K562 (cell line): ENCODE measurements at regions not wholly inside any gene's neighbourhood (a gene's known extent, or its start where the extent isn't known, plus 50 kb on each side); places are given as distances from the start of the nearest gene placed in this dataset.

ENCODE experiments used
- ATAC-seq: fragments of 200-7000 bp; cut with Tn5 transposase; 3 replicates; pipeline ENCODE4 v1.9.1; 2020; ENCODE audit warnings: moderate library complexity
- BruUV-seq: library from RNA; stranded (reverse); fragments of 400-500 nt; replicated peaks from 2 replicates; lab custom pipeline; 2021; lab: Mats Ljungman, UMichigan
- CTCF ChIA-PET: fragments of 300-600 bp; formaldehyde crosslinking; extraction: SDS; loops from one replicate; lab custom pipeline; 2021; ENCODE audit warnings: low intra/inter-chr PET ratio; lab: Yijun Ruan, JAX
- POLR2A ChIA-PET: fragments of 300-600, 350-650 bp; sonication (Branson Sonifier 250); formaldehyde crosslinking; extraction: SDS; loops from one replicate; lab custom pipeline; 2021; ENCODE audit warnings: antibody characterized with exemption, inconsistent platforms; lab: Yijun Ruan, JAX
- DNase-seq, 4 experiments: peaks; one replicate each; pipeline versions ENCODE4 v3.0.0 to v3.0.0-alpha.2; 2011 to 2018; ENCODE audit warnings: low spot score in 3 of 4, mixed read lengths in 3 of 4; ENCODE audit errors: extremely low read depth in 1 of 4
- FAIRE-seq: peaks from 2 replicates; lab custom pipeline; 2011; peaks lifted over from hg19 to GRCh38; lab: Jason Lieb, UNC
- H2AFZ ChIP-seq: 2 replicates; pipeline ENCODE4 v1.6.0; 2011; ENCODE audit warnings: low read depth, low read length, control low read depth, inconsistent platforms
- H3K27ac ChIP-seq: fragments of 200-600 bp; 3 replicates; pipeline ENCODE4 v1.8.0; 2011; ENCODE audit warnings: low read depth, mild to moderate bottlenecking, control low read depth, inconsistent platforms, low read length, moderate library complexity, mixed read lengths; ENCODE audit errors: extremely low read depth
- H3K27me3 ChIP-seq, 2 experiments: fragments of 300-600 bp in 1 of 2; 2 replicates in 1 of 2; 3 replicates in 1 of 2; pipeline versions ENCODE4 v1.6.0 to v1.8.0; 2011; ENCODE audit warnings: inconsistent platforms in 2 of 2, low read length in 2 of 2, mild to moderate bottlenecking in 1 of 2, mixed read lengths in 1 of 2, moderate library complexity in 1 of 2; ENCODE audit not compliant: control insufficient read depth in 2 of 2, insufficient read depth in 2 of 2
- H3K36me3 ChIP-seq: fragments of 300-600 bp; 3 replicates; pipeline ENCODE4 v1.8.0; 2011; ENCODE audit warnings: mild to moderate bottlenecking, low read length, inconsistent platforms; ENCODE audit not compliant: control insufficient read depth, insufficient read depth
- H3K4me1 ChIP-seq, 2 experiments: fragments of 200-600 bp in 1 of 2; replicated peaks in 1 of 2; 2 replicates in 1 of 2; 3 replicates in 1 of 2; pipeline versions ENCODE4 v1.5.1 to v1.8.0; 2011; ENCODE audit warnings: inconsistent platforms in 2 of 2, low read length in 2 of 2, mild to moderate bottlenecking in 1 of 2, mixed read lengths in 1 of 2, moderate library complexity in 1 of 2; ENCODE audit not compliant: control insufficient read depth in 2 of 2, insufficient read depth in 2 of 2
- H3K4me2 ChIP-seq: 2 replicates; pipeline ENCODE4 v1.6.1; 2011; ENCODE audit warnings: low read length, control low read depth, inconsistent platforms, mixed read lengths; ENCODE audit not compliant: insufficient read depth
- H3K4me3 ChIP-seq: fragments of 200-600 bp; sonication (generic), shearing (Covaris generic); 2 replicates; pipeline ENCODE4 v1.5.1; 2016; ENCODE audit warnings: control low read depth, inconsistent platforms
- H3K79me2 ChIP-seq: fragments of 200-600 bp; 3 replicates; pipeline ENCODE4 v1.8.0; 2011; ENCODE audit warnings: low read length, inconsistent platforms; ENCODE audit not compliant: control insufficient read depth, insufficient read depth
- H3K9ac ChIP-seq, 2 experiments: 2 replicates each; pipeline versions ENCODE4 v1.6.0 to v1.6.1; 2011; ENCODE audit warnings: low read depth in 2 of 2, low read length in 2 of 2, control low read depth in 1 of 2, inconsistent platforms in 1 of 2, mild to moderate bottlenecking in 1 of 2, mixed read lengths in 1 of 2; ENCODE audit not compliant: insufficient read depth in 1 of 2
- H3K9me1 ChIP-seq: one replicate; pipeline ENCODE4 v1.6.0; 2011; ENCODE audit warnings: inconsistent platforms, mild to moderate bottlenecking, low read length, moderate library complexity; ENCODE audit not compliant: control insufficient read depth, insufficient read depth
- H3K9me3 ChIP-seq: replicated peaks from 2 replicates; pipeline ENCODE4 v1.5.1; 2011; ENCODE audit warnings: low read depth, low read length, inconsistent platforms; ENCODE audit not compliant: control insufficient read depth, insufficient read depth
- H4K20me1 ChIP-seq: replicated peaks from 2 replicates; pipeline ENCODE4 v1.6.1; 2011; ENCODE audit warnings: low read length, inconsistent platforms, mixed read lengths; ENCODE audit not compliant: control insufficient read depth, insufficient read depth
- ATF6 ChIP-seq: sonication (generic); formaldehyde crosslinking; IDR thresholded peaks from 2 replicates; pipeline ENCODE4 v1.4.0; 2020; ENCODE audit warnings: mild to moderate bottlenecking, missing genetic modification reagents
- BRCA1 ChIP-seq, 2 experiments: fragments of 450-650 bp in 1 of 2; sonication (generic) in 1 of 2; formaldehyde crosslinking in 1 of 2; IDR thresholded peaks; 2 replicates each; pipeline versions ENCODE4 v1.5.0 to v1.6.1; 2017 to 2020; ENCODE audit warnings: mild to moderate bottlenecking in 1 of 2, missing genetic modification reagents in 1 of 2
- CBX2 ChIP-seq: fragments of 200-600 bp; sonication (generic); IDR thresholded peaks from one replicate; pipeline ENCODE4 v1.6.1; 2012; ENCODE audit warnings: mild to moderate bottlenecking, low read length, inconsistent platforms; ENCODE audit not compliant: insufficient read depth, poor library complexity, severe bottlenecking
- CBX3 ChIP-seq, 2 experiments: IDR thresholded peaks; 1 replicate in 1 of 2; 2 replicates in 1 of 2; pipeline ENCODE4 v1.6.1; 2012; ENCODE audit warnings: inconsistent platforms in 2 of 2, low read length in 2 of 2, borderline replicate concordance in 1 of 2, control low read depth in 1 of 2
- CREB5 ChIP-seq: fragments of 250-450 bp; sonication (Bioruptor Pico); IDR thresholded peaks from 2 replicates; pipeline ENCODE4 v1.5.0; 2020; ENCODE audit warnings: mild to moderate bottlenecking
- FOXA3 ChIP-seq, 2 experiments: fragments of 450-650 bp in 1 of 2; sonication (generic) in 1 of 2; formaldehyde crosslinking; IDR thresholded peaks in 1 of 2; conservative IDR thresholded peaks in 1 of 2; 2 replicates each; pipeline versions ENCODE4 v1.4.0 to v1.8.0; 2020 to 2022; ENCODE audit warnings: mild to moderate bottlenecking in 2 of 2, missing genetic modification reagents in 1 of 2
- MAX ChIP-seq: sonication (generic); formaldehyde crosslinking; IDR thresholded peaks from 2 replicates; pipeline ENCODE4 v1.9.0; 2022; ENCODE audit warnings: mild to moderate bottlenecking, missing genetic modification reagents
- MECOM ChIP-seq: fragments of 250-450 bp; sonication (Bioruptor Pico); IDR thresholded peaks from 2 replicates; pipeline ENCODE4 v1.8.0; 2022; ENCODE audit warnings: inconsistent platforms
- RNF2 ChIP-seq: sonication (generic); IDR thresholded peaks from 2 replicates; pipeline ENCODE4 v1.6.1; 2016
- SOX6 ChIP-seq: fragments of 450-650 bp; IDR thresholded peaks from 2 replicates; pipeline ENCODE4 v1.6.1; 2014; ENCODE audit warnings: mild to moderate bottlenecking
- SP2 ChIP-seq: IDR thresholded peaks from 2 replicates; pipeline ENCODE4 v1.6.1; 2011; ENCODE audit warnings: mild to moderate bottlenecking, low read depth, low read length, moderate library complexity; ENCODE audit not compliant: poor library complexity, severe bottlenecking; ENCODE audit errors: extremely low read depth
- ZNF398 ChIP-seq: fragments of 250-450 bp; sonication (Bioruptor Pico); IDR thresholded peaks from 2 replicates; pipeline ENCODE4 v1.8.0; 2021; ENCODE audit warnings: moderate library complexity, mild to moderate bottlenecking, inconsistent platforms
- WGBS: fragments of 100-300 bp; shearing (Covaris generic); methylation state at CpG from one replicate; pipeline ENCODE4 v1.1.6; 2016; ENCODE audit warnings: low coverage, mixed read lengths; ENCODE audit not compliant: insufficient coverage; ENCODE audit errors: missing lambda C conversion rate; 5-methylcytosine and 5-hydroxymethylcytosine counted together
- in situ Hi-C: fragments of 300-500 bp; cut with MboI; formaldehyde crosslinking; loops from 4 replicates; pipeline ENCODE4 v1.15.0; 2018; ENCODE audit warnings: inconsistent platforms, mixed read lengths
- intact Hi-C: fragments of 100-400 bp; cut with micrococcal nuclease; formaldehyde crosslinking; loops from 2 replicates; pipeline ENCODE4 v1.14.2; 2022

GRCh38 chr4:148874331-148874730 lies 432.1 kb upstream of the NR3C2 start:
- WGBS: 0% methylated on average over 2 of the region's 2 CpGs
- POLR2A ChIA-PET: no interaction called here

More at GRCh38 chr4:148874331-148874730, 432.1 kb upstream of the NR3C2 start:
- H3K9me3 ChIP-seq: no peaks in the 10 kb centered on the region
- intact Hi-C loops: no loop called here
- H3K4me1 ChIP-seq: no peaks in the 10 kb centered on the region
- H3K9ac ChIP-seq: no peak overlapping the region
- H3K9me1 ChIP-seq: no peaks in the 10 kb centered on the region
- H3K36me3 ChIP-seq: no peaks in the 10 kb centered on the region
- ATAC-seq (no peak), FAIRE-seq (no peak), DNase-seq (no peak)
- H3K79me2 ChIP-seq: no peaks in the 10 kb centered on the region
- no peaks in the 10 kb centered on the region for H4K20me1 ChIP-seq
- no peaks in the 10 kb centered on the region for H3K27me3 ChIP-seq
- H2AFZ ChIP-seq: no peak overlapping the region
- H3K27ac ChIP-seq: no peak overlapping the region
- in situ Hi-C loops: no loop called here
- CTCF ChIA-PET: no interaction called here
- no TSS peak for BruUV-seq
- no peak for TF ChIP-seq MAX (CRISPR knock-in tag)
- no peak for TF ChIP-seq CREB5 (CRISPR knock-in tag)
- TF ChIP-seq BRCA1 (IDR thresholded peaks at IDR 0.05): no peak
- no peak for TF ChIP-seq BRCA1 (CRISPR knock-in tag; IDR thresholded peaks at IDR 0.05)
- TF ChIP-seq MECOM (CRISPR knock-in tag): no peak
- no peak for TF ChIP-seq CBX2
- TF ChIP-seq SP2: no peak
- TF ChIP-seq CBX3 (IDR thresholded peaks at IDR 0.05; ENCODE audit: borderline replicate concordance in 1 of 2, low read length in 2 of 2): no peak
- no peak for TF ChIP-seq SOX6
- no peak for TF ChIP-seq ATF6 (CRISPR knock-in tag)
- no peak for TF ChIP-seq FOXA3 (CRISPR knock-in tag; conservative IDR thresholded peaks at IDR 0.05 in 1 of 2, IDR thresholded peaks at IDR 0.05 in 1 of 2)
- no peak for TF ChIP-seq RNF2
- no peak for TF ChIP-seq ZNF398
- no peak overlapping the region for H3K4me2 ChIP-seq
- no peak overlapping the region for H3K4me3 ChIP-seq
